Neural cell (in vitro differentiated cells): ENCODE measurements at regions not wholly inside any gene's neighbourhood (a gene's known extent, or its start where the extent isn't known, plus 50 kb on each side); places are given as distances from the start of the nearest gene placed in this dataset.

ENCODE experiments used
- H2AFZ ChIP-seq: fragments of 200-600, 300-800 bp; sonication (generic), shearing (Covaris generic); 2 replicates; pipeline ENCODE4 v1.6.0; 2014; ENCODE audit warnings: low read depth, mild to moderate bottlenecking, antibody characterized with exemption, low read length, moderate library complexity
- H3F3A ChIP-seq: fragments of 200-600 bp; shearing (Covaris generic); 2 replicates; pipeline ENCODE4 v1.6.1; 2016; ENCODE audit warnings: mild to moderate bottlenecking, moderate library complexity, mixed read lengths, antibody characterized with exemption, low read length; ENCODE audit not compliant: insufficient read depth, poor library complexity, severe bottlenecking
- H3K27ac ChIP-seq: fragments of 200-600, 300-800 bp; sonication (generic), shearing (Covaris generic); 2 replicates; pipeline ENCODE4 v1.5.1; 2014; ENCODE audit warnings: mild to moderate bottlenecking, low read length, moderate library complexity
- H3K27me3 ChIP-seq: fragments of 300-800, 200-600 bp; sonication (generic), shearing (Covaris generic); 2 replicates; pipeline ENCODE4 v1.6.0; 2014; ENCODE audit warnings: mild to moderate bottlenecking, low read depth, low read length, moderate library complexity; ENCODE audit not compliant: insufficient read depth
- H3K36me3 ChIP-seq: fragments of 300-800, 200-600 bp; sonication (generic), shearing (Covaris generic); 2 replicates; pipeline ENCODE4 v1.5.1; 2014; ENCODE audit warnings: mild to moderate bottlenecking, antibody characterized with exemption, low read length, moderate library complexity; ENCODE audit not compliant: insufficient read depth
- H3K4me2 ChIP-seq: fragments of 300-800, 200-600 bp; sonication (generic), shearing (Covaris generic); 2 replicates; pipeline ENCODE4 v1.6.0; 2014; ENCODE audit warnings: mild to moderate bottlenecking, low read length
- H3K4me3 ChIP-seq: fragments of 300-800, 200-600 bp; sonication (generic), shearing (Covaris generic); 2 replicates; pipeline ENCODE4 v1.5.1; 2014; ENCODE audit warnings: mild to moderate bottlenecking, low read length, moderate library complexity
- H3K79me2 ChIP-seq: fragments of 200-600 bp; shearing (Covaris generic); replicated peaks from 2 replicates; pipeline ENCODE4 v1.6.0; 2014; ENCODE audit warnings: mild to moderate bottlenecking, low read length, moderate library complexity; ENCODE audit not compliant: insufficient read depth
- H3K9ac ChIP-seq: fragments of 300-800, 200-600 bp; sonication (generic), shearing (Covaris generic); 2 replicates; pipeline ENCODE4 v1.6.1; 2016; ENCODE audit warnings: mild to moderate bottlenecking, low read length, mixed read lengths
- H3K9me2 ChIP-seq: fragments of 200-600 bp; shearing (Covaris generic); 2 replicates; pipeline ENCODE4 v1.6.1; 2016; ENCODE audit warnings: mild to moderate bottlenecking, low read length, mixed read lengths; ENCODE audit not compliant: insufficient read depth
- H3K9me3 ChIP-seq: fragments of 200-600, 300-800 bp; sonication (generic), shearing (Covaris generic); 2 replicates; pipeline ENCODE4 v1.6.1; 2016; ENCODE audit warnings: mild to moderate bottlenecking, mixed run types, low read length, moderate library complexity, mixed read lengths
- H4K20me1 ChIP-seq: fragments of 200-600 bp; shearing (Covaris generic); 2 replicates; pipeline ENCODE4 v1.6.1; 2016; ENCODE audit warnings: mild to moderate bottlenecking, mixed run types; ENCODE audit not compliant: insufficient read depth
- EP300 ChIP-seq: fragments of 450-650 bp; conservative IDR thresholded peaks from 2 replicates; pipeline ENCODE4 v1.6.1; 2014; ENCODE audit warnings: antibody characterized with exemption, mild to moderate bottlenecking, moderate library complexity; ENCODE audit not compliant: poor library complexity, severe bottlenecking
- EZH2 ChIP-seq: fragments of 200-600, 300-800 bp; shearing (Covaris generic), sonication (generic); IDR thresholded peaks from 2 replicates; pipeline ENCODE4 v1.6.1; 2014; ENCODE audit warnings: antibody characterized with exemption, low read length, borderline replicate concordance, mild to moderate bottlenecking; ENCODE audit not compliant: insufficient read depth, poor library complexity, severe bottlenecking
- MXI1 ChIP-seq: fragments of 450-650 bp; conservative IDR thresholded peaks from 2 replicates; pipeline ENCODE4 v1.6.1; 2014; ENCODE audit warnings: antibody characterized with exemption, mild to moderate bottlenecking; ENCODE audit not compliant: poor library complexity, severe bottlenecking
- POLR2AphosphoS5 ChIP-seq: IDR thresholded peaks from 2 replicates; pipeline ENCODE4 v1.6.1; 2012
- RAD21 ChIP-seq: fragments of 450-650 bp; conservative IDR thresholded peaks from 2 replicates; pipeline ENCODE4 v1.6.1; 2014; ENCODE audit warnings: antibody characterized with exemption, mild to moderate bottlenecking, moderate library complexity
- SMC3 ChIP-seq: fragments of 450-650 bp; conservative IDR thresholded peaks from 2 replicates; pipeline ENCODE4 v1.6.1; 2014; ENCODE audit warnings: antibody characterized with exemption, mild to moderate bottlenecking, moderate library complexity; ENCODE audit not compliant: poor library complexity
- TAF1 ChIP-seq: IDR thresholded peaks from 2 replicates; pipeline ENCODE4 v1.6.1; 2012; ENCODE audit warnings: low read depth
- TF ChIP-seq, protein P1 (sequence below): fragments of 450-650 bp; IDR thresholded peaks from 2 replicates; pipeline ENCODE4 v1.5.1; 2014; ENCODE audit warnings: antibody characterized with exemption, mild to moderate bottlenecking, moderate library complexity; ENCODE audit not compliant: poor library complexity, severe bottlenecking
- TF ChIP-seq, protein P2 (sequence below): IDR thresholded peaks from 2 replicates; pipeline ENCODE4 v1.6.1; 2012; ENCODE audit warnings: borderline replicate concordance

DNA sequence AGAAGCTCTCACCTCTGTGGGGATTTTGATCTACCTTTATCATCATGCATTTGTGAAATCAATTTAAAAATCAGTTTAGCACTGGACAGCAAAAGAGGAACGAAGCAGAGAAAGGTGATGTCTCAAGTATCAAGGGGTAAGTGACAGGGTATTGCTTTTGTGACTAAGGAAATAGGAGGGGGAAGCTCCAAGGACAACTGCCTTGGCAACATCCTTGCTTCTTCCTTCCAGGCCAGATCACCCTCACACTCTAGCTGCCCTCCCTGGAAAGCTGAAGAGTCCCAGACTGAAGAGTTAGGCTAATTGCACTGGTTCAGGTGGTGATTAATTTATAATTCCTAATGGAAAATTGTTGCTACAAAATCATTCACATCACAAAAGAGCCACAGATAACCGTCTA is 859.1 kb upstream of the ACVR2A start:
- no peaks in the 10 kb centered on the region for H3K36me3 ChIP-seq
- TF ChIP-seq MXI1 (no peak), EP300 (no peak), EZH2 (no peak), TAF1 (no peak), POLR2AphosphoS5 (no peak), RAD21 (no peak), SMC3 (no peak)
- TF ChIP-seq, protein P1, sequence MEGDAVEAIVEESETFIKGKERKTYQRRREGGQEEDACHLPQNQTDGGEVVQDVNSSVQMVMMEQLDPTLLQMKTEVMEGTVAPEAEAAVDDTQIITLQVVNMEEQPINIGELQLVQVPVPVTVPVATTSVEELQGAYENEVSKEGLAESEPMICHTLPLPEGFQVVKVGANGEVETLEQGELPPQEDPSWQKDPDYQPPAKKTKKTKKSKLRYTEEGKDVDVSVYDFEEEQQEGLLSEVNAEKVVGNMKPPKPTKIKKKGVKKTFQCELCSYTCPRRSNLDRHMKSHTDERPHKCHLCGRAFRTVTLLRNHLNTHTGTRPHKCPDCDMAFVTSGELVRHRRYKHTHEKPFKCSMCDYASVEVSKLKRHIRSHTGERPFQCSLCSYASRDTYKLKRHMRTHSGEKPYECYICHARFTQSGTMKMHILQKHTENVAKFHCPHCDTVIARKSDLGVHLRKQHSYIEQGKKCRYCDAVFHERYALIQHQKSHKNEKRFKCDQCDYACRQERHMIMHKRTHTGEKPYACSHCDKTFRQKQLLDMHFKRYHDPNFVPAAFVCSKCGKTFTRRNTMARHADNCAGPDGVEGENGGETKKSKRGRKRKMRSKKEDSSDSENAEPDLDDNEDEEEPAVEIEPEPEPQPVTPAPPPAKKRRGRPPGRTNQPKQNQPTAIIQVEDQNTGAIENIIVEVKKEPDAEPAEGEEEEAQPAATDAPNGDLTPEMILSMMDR: no peak
- TF ChIP-seq, protein P2, sequence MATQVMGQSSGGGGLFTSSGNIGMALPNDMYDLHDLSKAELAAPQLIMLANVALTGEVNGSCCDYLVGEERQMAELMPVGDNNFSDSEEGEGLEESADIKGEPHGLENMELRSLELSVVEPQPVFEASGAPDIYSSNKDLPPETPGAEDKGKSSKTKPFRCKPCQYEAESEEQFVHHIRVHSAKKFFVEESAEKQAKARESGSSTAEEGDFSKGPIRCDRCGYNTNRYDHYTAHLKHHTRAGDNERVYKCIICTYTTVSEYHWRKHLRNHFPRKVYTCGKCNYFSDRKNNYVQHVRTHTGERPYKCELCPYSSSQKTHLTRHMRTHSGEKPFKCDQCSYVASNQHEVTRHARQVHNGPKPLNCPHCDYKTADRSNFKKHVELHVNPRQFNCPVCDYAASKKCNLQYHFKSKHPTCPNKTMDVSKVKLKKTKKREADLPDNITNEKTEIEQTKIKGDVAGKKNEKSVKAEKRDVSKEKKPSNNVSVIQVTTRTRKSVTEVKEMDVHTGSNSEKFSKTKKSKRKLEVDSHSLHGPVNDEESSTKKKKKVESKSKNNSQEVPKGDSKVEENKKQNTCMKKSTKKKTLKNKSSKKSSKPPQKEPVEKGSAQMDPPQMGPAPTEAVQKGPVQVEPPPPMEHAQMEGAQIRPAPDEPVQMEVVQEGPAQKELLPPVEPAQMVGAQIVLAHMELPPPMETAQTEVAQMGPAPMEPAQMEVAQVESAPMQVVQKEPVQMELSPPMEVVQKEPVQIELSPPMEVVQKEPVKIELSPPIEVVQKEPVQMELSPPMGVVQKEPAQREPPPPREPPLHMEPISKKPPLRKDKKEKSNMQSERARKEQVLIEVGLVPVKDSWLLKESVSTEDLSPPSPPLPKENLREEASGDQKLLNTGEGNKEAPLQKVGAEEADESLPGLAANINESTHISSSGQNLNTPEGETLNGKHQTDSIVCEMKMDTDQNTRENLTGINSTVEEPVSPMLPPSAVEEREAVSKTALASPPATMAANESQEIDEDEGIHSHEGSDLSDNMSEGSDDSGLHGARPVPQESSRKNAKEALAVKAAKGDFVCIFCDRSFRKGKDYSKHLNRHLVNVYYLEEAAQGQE: no peak
- no peak overlapping the region for H3K9ac ChIP-seq
- H3K9me2 ChIP-seq: no peaks in the 10 kb centered on the region
- no peak overlapping the region for H3K27ac ChIP-seq
- no peaks in the 10 kb centered on the region for H3K27me3 ChIP-seq
- H4K20me1 ChIP-seq: no peaks in the 10 kb centered on the region
- H3K79me2 ChIP-seq: no peaks in the 10 kb centered on the region
- no peaks in the 10 kb centered on the region for H3F3A ChIP-seq
- H3K4me2 ChIP-seq: no peak overlapping the region
- H3K9me3 ChIP-seq: no peaks in the 10 kb centered on the region
- H3K4me3 ChIP-seq: no peak overlapping the region
- no peak overlapping the region for H2AFZ ChIP-seq

DNA sequence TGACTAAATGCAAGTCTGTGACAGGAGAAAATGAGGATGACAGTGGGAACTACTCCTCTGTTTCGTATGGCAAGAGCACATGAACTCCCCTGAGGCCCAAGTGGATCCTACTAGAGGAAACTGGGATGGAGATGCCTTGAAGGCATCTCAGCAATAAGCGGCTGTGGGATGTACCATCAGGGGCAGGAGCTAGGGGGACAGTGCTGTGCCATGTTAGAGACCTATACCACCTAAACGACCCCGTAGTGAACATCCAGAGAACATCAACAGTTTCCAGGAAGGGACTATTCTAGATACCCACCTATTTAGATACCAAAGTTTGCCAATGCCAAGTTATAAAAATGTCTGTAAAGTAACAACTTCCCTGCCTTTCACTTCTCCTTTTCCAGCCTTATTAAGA is 860.8 kb upstream of the ACVR2A start:
- Histone ChIP-seq H3K4me2 (no peak overlapping the region), H3K79me2 (no peaks in the 10 kb centered on the region), H3K36me3 (no peaks in the 10 kb centered on the region), H3K9ac (no peak overlapping the region), H3K27ac (no peak overlapping the region), H3K27me3 (no peaks in the 10 kb centered on the region), H3K9me2 (no peaks in the 10 kb centered on the region), H2AFZ (no peak overlapping the region), H3F3A (no peaks in the 10 kb centered on the region), H4K20me1 (no peaks in the 10 kb centered on the region), H3K4me3 (no peak overlapping the region), H3K9me3 (no peaks in the 10 kb centered on the region)
- TF ChIP-seq SMC3: no peak
- TF ChIP-seq TAF1: no peak
- no peak for TF ChIP-seq MXI1
- TF ChIP-seq, protein P1: no peak
- no peak for TF ChIP-seq POLR2AphosphoS5
